Spleen (tissue), 7 donors: ENCODE measurements at regions not wholly inside any gene's neighbourhood (a gene's known extent, or its start where the extent isn't known, plus 50 kb on each side); places are given as distances from the start of the nearest gene placed in this dataset.

Experiments used
- POLR2A ChIP-seq, 3 donors: fragments of 450-650 bp; IDR thresholded peaks; one replicate each; pipeline ENCODE4 v1.5.1; 2017; ENCODE audit warnings: antibody characterized with exemption in 3 of 3, mild to moderate bottlenecking in 1 of 3
- POLR2AphosphoS5 ChIP-seq, 3 donors: sonication (generic); formaldehyde crosslinking; IDR thresholded peaks; one replicate each; pipeline ENCODE4 v1.5.1; 2017; ENCODE audit warnings: antibody characterized with exemption in 3 of 3
- TF ChIP-seq, protein P1 (sequence below), 11 experiments: fragments of 200-600 bp in 7 of 11; fragments of 450-650 bp in 4 of 11; sonication (generic) in 4 of 11; IDR thresholded peaks in 8 of 11; conservative IDR thresholded peaks in 3 of 11; 1 replicate in 7 of 11; 2 replicates in 4 of 11; pipeline versions ENCODE4 v1.4.0 to v1.8.0; 2016 to 2021; ENCODE audit warnings: antibody characterized with exemption in 11 of 11, inconsistent platforms in 4 of 11, mild to moderate bottlenecking in 1 of 11
- donor health status: DM: no; HTN: no; CAD: no; lungs with moderate emphysema.
- donor health status: DM: no; HTN: no; CAD: no.
- donor health status: DM: no; HTN: no; CAD: no.

DNA sequence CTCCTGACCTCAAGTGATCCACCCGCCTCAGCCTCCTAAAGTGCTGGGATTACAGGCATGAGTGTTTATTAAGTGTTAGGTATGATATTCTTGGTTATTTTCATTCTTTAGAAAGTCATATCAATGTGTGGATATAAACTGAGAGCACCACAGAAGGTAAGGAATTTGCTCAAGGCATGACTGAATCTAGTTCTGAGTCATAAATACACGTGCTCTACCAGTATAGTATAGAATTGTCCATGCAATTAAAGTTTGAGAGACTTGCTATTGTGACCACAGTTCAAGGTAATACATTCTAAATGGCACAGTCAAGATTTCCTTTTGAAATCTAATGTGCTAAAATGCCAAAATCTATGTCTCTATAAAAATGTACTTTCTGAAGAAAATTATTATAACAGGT, 401.1 kb upstream of the CHRM3 start:
- TF ChIP-seq POLR2AphosphoS5 (IDR thresholded peaks at IDR 0.05) (no peak), POLR2A (IDR thresholded peaks at IDR 0.05) (no peak)
- TF ChIP-seq, protein P1, sequence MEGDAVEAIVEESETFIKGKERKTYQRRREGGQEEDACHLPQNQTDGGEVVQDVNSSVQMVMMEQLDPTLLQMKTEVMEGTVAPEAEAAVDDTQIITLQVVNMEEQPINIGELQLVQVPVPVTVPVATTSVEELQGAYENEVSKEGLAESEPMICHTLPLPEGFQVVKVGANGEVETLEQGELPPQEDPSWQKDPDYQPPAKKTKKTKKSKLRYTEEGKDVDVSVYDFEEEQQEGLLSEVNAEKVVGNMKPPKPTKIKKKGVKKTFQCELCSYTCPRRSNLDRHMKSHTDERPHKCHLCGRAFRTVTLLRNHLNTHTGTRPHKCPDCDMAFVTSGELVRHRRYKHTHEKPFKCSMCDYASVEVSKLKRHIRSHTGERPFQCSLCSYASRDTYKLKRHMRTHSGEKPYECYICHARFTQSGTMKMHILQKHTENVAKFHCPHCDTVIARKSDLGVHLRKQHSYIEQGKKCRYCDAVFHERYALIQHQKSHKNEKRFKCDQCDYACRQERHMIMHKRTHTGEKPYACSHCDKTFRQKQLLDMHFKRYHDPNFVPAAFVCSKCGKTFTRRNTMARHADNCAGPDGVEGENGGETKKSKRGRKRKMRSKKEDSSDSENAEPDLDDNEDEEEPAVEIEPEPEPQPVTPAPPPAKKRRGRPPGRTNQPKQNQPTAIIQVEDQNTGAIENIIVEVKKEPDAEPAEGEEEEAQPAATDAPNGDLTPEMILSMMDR (IDR thresholded peaks at IDR 0.05 in 8 of 11, conservative IDR thresholded peaks at IDR 0.05 in 3 of 11), result no peak
